Right renal pelvis (tissue), 4 donors: ENCODE measurements at regions not wholly inside any gene's neighbourhood (a gene's known extent, or its start where the extent isn't known, plus 50 kb on each side); places are given as distances from the start of the nearest gene placed in this dataset.

Experiments used
- DNase-seq, 4 donors: peaks; one replicate each; pipeline ENCODE4 v3.0.0-alpha.2; 2013; ENCODE audit warnings: low read depth in 4 of 4, low spot score in 3 of 4, missing footprints in 1 of 4

- DNase-seq, result no peak
These were observed 166.5 kb upstream of the ZNF507 start for GRCh38 chr19:32178956-32179355.

- DNase-seq, result no peak
These were observed 164.0 kb upstream of the ZNF507 start for GRCh38 chr19:32181216-32181920.

DNA sequence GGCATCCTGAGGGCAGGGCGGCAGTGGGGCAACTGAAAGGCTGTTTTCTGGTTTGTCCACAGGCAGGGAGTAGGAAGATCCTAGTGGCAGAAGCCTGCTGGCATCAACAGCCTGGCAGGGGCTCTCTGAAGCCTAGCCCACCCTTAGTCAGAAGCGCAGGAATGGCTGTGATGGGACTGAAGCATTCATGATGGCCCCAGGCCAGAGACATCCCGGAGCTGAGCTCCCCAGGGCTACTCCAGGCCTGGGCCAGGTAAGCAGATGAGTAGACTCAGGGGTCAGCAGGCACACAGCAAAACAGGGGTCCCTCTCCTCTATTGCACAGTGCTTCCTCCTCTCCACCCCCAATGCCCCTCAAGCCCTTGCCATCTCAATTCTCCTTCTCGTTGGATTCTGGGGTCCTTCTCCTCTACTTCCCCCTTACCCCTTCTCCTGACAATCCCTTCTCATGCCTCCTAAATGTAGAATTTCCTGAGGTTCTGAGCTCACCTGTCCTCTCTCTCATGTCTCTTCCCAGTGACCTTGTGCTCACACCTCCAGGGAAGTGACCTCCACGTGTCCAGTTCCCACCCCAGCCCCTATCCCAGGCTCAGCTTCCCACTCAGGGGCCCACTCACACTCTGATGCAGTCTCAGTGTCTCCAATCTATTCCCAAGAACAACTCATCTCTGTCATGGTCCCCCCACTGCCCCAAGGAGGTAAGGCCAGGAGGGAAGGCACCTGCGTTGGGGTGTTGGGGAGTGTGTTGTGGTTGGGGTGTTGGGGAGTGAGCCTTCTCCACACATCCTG, 158.7 kb upstream of the ZNF507 start:
- no peak for DNase-seq

GRCh38 chr19:32188921-32189320, 156.5 kb upstream of the ZNF507 start:
- DNase-seq, result no peak

GRCh38 chr19:32189956-32190706, 155.3 kb upstream of the ZNF507 start:
- DNase-seq, result no peak

GRCh38 chr19:32191921-32192320, 153.5 kb upstream of the ZNF507 start:
- DNase-seq, result no peak

- DNase-seq, result no peak
These were observed 149.5 kb upstream of the ZNF507 start for GRCh38 chr19:32195706-32196610.

GRCh38 chr19:32196690-32197420, 148.6 kb upstream of the ZNF507 start:
- no peak for DNase-seq

DNA sequence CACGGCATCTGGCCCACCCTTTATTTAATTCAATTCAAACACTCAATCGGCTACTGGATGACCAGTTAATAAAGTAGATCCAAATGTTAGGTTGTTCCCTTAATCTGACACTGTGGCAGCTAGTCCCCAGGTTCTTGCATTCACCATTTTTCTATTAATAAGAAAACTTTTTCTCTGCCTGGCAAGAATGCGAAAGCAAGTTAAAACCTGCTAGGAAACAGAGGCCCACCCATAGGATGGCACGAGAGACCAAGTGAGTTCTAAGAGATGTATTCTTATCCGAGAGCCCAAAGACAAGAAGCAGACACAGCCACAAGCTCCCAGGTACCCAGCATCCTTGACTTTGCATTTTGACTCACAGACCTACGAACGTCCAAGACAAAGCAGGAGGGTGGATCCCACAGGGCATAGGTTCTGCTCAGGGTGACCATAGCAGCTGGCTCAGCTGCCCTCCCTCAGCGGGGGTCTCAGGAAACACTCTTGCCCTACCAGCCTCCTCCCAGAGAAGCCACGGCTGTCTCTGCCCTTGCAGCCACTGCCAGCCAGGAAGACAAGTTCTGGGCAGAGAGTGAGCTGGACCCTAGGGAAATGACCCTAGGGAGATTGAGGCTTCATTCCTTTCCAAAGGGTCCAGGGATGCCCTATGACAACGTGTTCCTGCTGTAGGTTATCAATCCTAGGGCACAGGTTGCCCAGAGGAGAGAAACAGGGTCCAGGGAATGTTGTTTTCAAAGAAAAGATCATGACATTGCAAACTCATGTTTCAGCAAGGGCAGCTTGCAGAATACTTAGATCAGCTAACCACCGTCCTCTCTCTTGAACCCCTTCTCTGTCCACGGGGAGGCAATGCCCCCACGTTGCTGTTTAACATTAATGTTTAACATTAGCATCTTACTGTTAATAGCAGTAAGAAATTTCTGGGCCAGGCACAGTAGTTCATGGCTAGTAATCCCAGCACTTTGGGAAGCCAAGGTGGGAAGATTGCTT, 147.2 kb upstream of the ZNF507 start:
- no peak for DNase-seq

DNA sequence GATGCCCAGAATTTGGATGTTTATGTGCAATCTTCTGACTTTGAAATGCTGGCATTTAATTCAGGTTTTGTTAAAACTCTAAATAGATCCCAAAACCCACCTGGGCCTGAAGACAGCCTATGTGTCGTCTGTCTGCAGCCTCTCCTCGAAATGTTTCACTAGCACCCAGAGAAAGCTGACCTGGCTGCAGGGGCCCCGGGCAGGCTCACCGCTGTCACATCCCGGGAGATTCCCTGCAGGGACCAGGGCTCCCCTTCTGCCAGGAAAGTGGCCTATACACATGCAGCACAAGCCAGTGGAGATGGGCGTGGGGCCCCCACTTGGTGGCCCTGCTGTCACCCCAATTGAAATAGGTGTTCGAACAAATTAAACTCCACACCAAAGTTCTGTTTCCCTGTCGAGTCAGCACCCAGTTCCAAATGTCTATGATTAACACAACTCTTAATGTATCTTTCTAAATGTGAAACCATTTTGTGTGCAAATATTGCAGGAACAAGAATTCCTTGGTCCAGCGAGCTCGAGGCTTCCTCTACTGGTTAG, 145.8 kb upstream of the ZNF507 start:
- DNase-seq, result no peak

DNA sequence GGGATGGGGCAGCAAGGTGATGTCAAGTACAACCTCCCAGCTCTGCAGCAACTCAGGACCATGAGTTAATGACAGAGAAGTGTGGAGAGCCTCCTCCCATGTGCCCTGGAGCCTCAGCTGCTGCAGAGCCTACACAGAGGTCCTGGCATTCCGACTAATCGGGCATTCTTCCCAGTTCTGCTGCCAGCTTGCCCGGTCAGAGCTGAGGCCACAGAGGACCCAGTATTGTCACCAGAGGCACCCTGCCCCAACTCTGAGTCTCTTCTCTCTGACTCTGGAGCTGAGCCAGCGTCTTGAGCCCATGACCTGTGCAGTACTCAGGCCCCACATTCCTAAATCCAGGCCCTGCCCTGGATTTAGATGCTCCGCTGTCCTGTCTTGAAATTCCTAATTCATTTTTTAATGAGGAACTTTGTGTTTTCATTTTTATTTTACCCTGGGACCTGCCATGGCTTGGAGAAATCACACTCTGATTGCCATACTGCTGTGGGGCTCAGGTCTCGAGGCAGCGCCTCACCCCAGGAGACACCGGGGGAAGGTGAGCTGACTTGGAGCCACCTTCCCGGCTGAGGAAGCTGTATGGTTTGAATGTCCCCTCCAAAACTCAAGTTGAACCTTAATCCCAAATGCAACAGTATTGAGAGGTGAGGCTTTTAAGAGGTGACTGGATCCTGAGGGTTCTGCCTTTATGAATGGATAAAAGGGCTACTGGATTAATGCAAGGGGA, 144.9 kb upstream of the ZNF507 start:
- DNase-seq, result no peak

GRCh38 chr19:32201211-32201610, 144.2 kb upstream of the ZNF507 start:
- DNase-seq, result no peak

DNA sequence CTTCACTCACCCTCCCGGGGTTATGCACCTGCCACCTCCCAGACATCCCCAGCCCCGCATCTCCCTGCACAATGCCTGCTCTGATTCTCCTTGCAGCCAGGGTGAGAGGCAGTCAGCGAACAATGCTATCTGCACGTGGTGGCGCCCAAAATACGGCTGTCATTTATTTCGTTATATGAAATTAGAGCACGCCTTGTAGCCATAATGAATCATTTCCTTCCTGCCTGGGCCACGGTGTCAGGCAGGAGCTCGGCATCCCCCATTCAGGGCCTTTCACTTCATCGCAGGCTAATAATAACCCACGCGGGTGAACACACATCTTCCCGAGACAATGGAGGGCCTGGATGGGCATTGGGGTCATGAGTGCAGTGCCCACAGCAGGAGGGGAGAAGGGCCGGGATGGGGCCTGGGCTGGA, 143.8 kb upstream of the ZNF507 start:
- no peak for DNase-seq

GRCh38 chr19:32202244-32202643, 143.2 kb upstream of the ZNF507 start:
- no peak for DNase-seq

GRCh38 chr19:32203161-32203560, 142.2 kb upstream of the ZNF507 start:
- no peak for DNase-seq

- DNase-seq, result no peak
These were observed 139.3 kb upstream of the ZNF507 start for GRCh38 chr19:32206065-32206464.

GRCh38 chr19:32208060-32208459, 137.3 kb upstream of the ZNF507 start:
- no peak for DNase-seq

GRCh38 chr19:32219392-32219791, 126.0 kb upstream of the ZNF507 start:
- DNase-seq, result no peak
